ENCODE measurements at regions not wholly inside any gene's neighbourhood (a gene's known extent, or its start where the extent isn't known, plus 50 kb on each side); places are given as distances from the start of the nearest gene placed in this dataset.
"Not testable (repeated sequence)": the region's sequence is repeated elsewhere in the genome, so short reads cannot be mapped to it uniquely, and the experiment has no call there.

DNA sequence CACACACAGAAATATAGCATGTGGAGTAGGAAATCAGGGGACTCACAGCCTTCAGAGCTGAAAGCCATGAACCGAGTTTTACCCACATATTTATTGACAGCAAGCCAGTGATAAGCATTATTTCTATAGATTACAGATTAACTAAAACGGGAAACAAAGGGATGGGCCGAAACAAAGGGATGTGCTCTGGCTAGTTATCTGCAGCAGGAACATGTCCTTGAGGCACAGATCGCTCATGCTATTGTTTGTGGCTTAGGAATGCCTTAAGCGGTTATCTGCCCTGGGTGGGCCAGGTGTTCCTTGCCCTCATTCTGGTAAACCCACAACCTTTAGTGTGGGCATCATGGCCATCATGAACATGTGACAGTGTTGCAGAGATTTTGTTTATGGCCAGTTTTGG lies 61.4 kb upstream of the NRN1 start:
- TF ChIP-seq, protein P1, sequence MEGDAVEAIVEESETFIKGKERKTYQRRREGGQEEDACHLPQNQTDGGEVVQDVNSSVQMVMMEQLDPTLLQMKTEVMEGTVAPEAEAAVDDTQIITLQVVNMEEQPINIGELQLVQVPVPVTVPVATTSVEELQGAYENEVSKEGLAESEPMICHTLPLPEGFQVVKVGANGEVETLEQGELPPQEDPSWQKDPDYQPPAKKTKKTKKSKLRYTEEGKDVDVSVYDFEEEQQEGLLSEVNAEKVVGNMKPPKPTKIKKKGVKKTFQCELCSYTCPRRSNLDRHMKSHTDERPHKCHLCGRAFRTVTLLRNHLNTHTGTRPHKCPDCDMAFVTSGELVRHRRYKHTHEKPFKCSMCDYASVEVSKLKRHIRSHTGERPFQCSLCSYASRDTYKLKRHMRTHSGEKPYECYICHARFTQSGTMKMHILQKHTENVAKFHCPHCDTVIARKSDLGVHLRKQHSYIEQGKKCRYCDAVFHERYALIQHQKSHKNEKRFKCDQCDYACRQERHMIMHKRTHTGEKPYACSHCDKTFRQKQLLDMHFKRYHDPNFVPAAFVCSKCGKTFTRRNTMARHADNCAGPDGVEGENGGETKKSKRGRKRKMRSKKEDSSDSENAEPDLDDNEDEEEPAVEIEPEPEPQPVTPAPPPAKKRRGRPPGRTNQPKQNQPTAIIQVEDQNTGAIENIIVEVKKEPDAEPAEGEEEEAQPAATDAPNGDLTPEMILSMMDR (conservative IDR thresholded peaks at IDR 0.05; ENCODE audit: low read depth, low read length), result not testable (repeated sequence)
- TF ChIP-seq EZH2 (IDR thresholded peaks at IDR 0.05; ENCODE audit: borderline replicate concordance, low read depth, low read length, poor library complexity, severe bottlenecking), result not testable (repeated sequence)

Measured in A673 (cell line).